Urinary bladder (tissue), 3 donors: ENCODE measurements at regions not wholly inside any gene's neighbourhood (a gene's known extent, or its start where the extent isn't known, plus 50 kb on each side); places are given as distances from the start of the nearest gene placed in this dataset.

Experiments
- DNase-seq: peaks from one replicate; pipeline ENCODE4 v3.0.0-alpha.2; 2015; ENCODE audit errors: extremely low spot score
- H3K27ac ChIP-seq: one replicate; pipeline ENCODE4 v1.5.1; 2013; ENCODE audit warnings: low read depth, mild to moderate bottlenecking, moderate library complexity
- H3K36me3 ChIP-seq: one replicate; pipeline ENCODE4 v1.6.1; 2013; ENCODE audit warnings: mild to moderate bottlenecking, moderate library complexity; ENCODE audit not compliant: insufficient read depth
- H3K4me1 ChIP-seq: one replicate; pipeline ENCODE4 v1.6.1; 2013; ENCODE audit warnings: mild to moderate bottlenecking, moderate library complexity; ENCODE audit not compliant: insufficient read depth
- H3K4me3 ChIP-seq: one replicate; pipeline ENCODE4 v1.5.1; 2013; ENCODE audit warnings: low read depth, low read length
- WGBS: extraction: QIAGEN DNeasy Blood & Tissue Kit; methylation state at CpG from one replicate; pipeline ENCODE4 v1.1.7; 2013; 5-methylcytosine and 5-hydroxymethylcytosine counted together
- donor health status: healthy with polysubstance abuse.
- donor health status: healthy.

GRCh38 chr2:239688840-239689239, 288.0 kb upstream of the HDAC4 start:
- WGBS = 80% methylated on average over 9 of the region's 9 CpGs
- no peaks in the 10 kb centered on the region for H3K36me3 ChIP-seq
- no peak overlapping the region for H3K27ac ChIP-seq
- DNase-seq = no peak
- no peak overlapping the region for H3K4me3 ChIP-seq
- no peaks in the 10 kb centered on the region for H3K4me1 ChIP-seq

- Histone ChIP-seq H3K36me3 (no peaks in the 10 kb centered on the region), H3K4me3 (no peak overlapping the region), H3K27ac (no peak overlapping the region), H3K4me1 (no peaks in the 10 kb centered on the region)
- DNase-seq = no peak
- 35% methylated on average over 14 of the region's 14 CpGs for WGBS
Observed at GRCh38 chr2:239688122-239688681, 287.4 kb upstream of the HDAC4 start.

- Histone ChIP-seq H3K4me1 (no peaks in the 10 kb centered on the region), H3K27ac (no peak overlapping the region), H3K4me3 (no peak overlapping the region), H3K36me3 (no peaks in the 10 kb centered on the region)
- WGBS = 90% methylated on average over 5 of the region's 5 CpGs
- no peak for DNase-seq
Observed at GRCh38 chr2:239687441-239687840, 286.6 kb upstream of the HDAC4 start.

GRCh38 chr2:239685965-239686364, 285.1 kb upstream of the HDAC4 start:
- H3K36me3 ChIP-seq = no peaks in the 10 kb centered on the region
- 70% methylated on average over 3 of the region's 3 CpGs for WGBS
- H3K27ac ChIP-seq = no peak overlapping the region
- H3K4me3 ChIP-seq = no peak overlapping the region
- DNase-seq = no peak
- H3K4me1 ChIP-seq = no peaks in the 10 kb centered on the region

- WGBS = 83% methylated on average over 8 of the region's 8 CpGs
- no peak for DNase-seq
- H3K36me3 ChIP-seq = no peaks in the 10 kb centered on the region
- no peak overlapping the region for H3K4me3 ChIP-seq
- H3K27ac ChIP-seq = no peak overlapping the region
- no peaks in the 10 kb centered on the region for H3K4me1 ChIP-seq
Observed at GRCh38 chr2:239685556-239685955, 284.7 kb upstream of the HDAC4 start.

- Histone ChIP-seq H3K36me3 (no peaks in the 10 kb centered on the region), H3K4me3 (no peak overlapping the region), H3K27ac (no peak overlapping the region), H3K4me1 (no peaks in the 10 kb centered on the region)
- no peak for DNase-seq
- 79% methylated on average over 4 of the region's 4 CpGs for WGBS
Observed at GRCh38 chr2:239684996-239685395, 284.2 kb upstream of the HDAC4 start.

GRCh38 chr2:239684271-239684810, 283.5 kb upstream of the HDAC4 start:
- no peaks in the 10 kb centered on the region for H3K4me1 ChIP-seq
- no peak overlapping the region for H3K27ac ChIP-seq
- DNase-seq = no peak
- 91% methylated on average over 6 of the region's 6 CpGs for WGBS
- H3K36me3 ChIP-seq = no peaks in the 10 kb centered on the region
- H3K4me3 ChIP-seq = no peak overlapping the region

GRCh38 chr2:239682518-239682917, 281.7 kb upstream of the HDAC4 start:
- 95% methylated on average over 2 of the region's 2 CpGs for WGBS
- no peak overlapping the region for H3K27ac ChIP-seq
- no peak for DNase-seq
- H3K4me1 ChIP-seq = no peaks in the 10 kb centered on the region
- no peak overlapping the region for H3K4me3 ChIP-seq
- no peaks in the 10 kb centered on the region for H3K36me3 ChIP-seq

GRCh38 chr2:239679755-239680154, 278.9 kb upstream of the HDAC4 start:
- DNase-seq = no peak
- H3K4me1 ChIP-seq = no peaks in the 10 kb centered on the region
- H3K36me3 ChIP-seq = no peaks in the 10 kb centered on the region
- H3K27ac ChIP-seq = no peak overlapping the region
- H3K4me3 ChIP-seq = no peak overlapping the region
- WGBS = 92% methylated on average over 1 of the region's 1 CpG

- no peak for DNase-seq
- no peak overlapping the region for H3K4me3 ChIP-seq
- 96% methylated on average over 22 of the region's 22 CpGs for whole genome bisulfite sequencing
Observed at GRCh38 chr2:239678666-239679296, 278.0 kb upstream of the HDAC4 start.

GRCh38 chr2:239678186-239678490, 277.3 kb upstream of the HDAC4 start:
- WGBS = 92% methylated on average over 8 of the region's 8 CpGs
- no peak for DNase-seq
- Histone ChIP-seq H3K27ac (no peak overlapping the region), H3K4me1 (no peaks in the 10 kb centered on the region), H3K4me3 (no peak overlapping the region), H3K36me3 (no peaks in the 10 kb centered on the region)

More at GRCh38 chr2:239678666-239679296, 278.0 kb upstream of the HDAC4 start:
- Histone ChIP-seq H3K4me1 (no peaks in the 10 kb centered on the region), H3K36me3 (no peaks in the 10 kb centered on the region), H3K27ac (no peak overlapping the region)

- 94% methylated on average over 21 of the region's 21 CpGs for WGBS
- DNase-seq = no peak
- Histone ChIP-seq H3K36me3 (no peaks in the 10 kb centered on the region), H3K27ac (no peak overlapping the region), H3K4me1 (no peaks in the 10 kb centered on the region), H3K4me3 (no peak overlapping the region)
Observed at GRCh38 chr2:239677453-239678185, 276.8 kb upstream of the HDAC4 start.

GRCh38 chr2:239676716-239677452, 276.1 kb upstream of the HDAC4 start:
- H3K27ac ChIP-seq = no peak overlapping the region
- 80% methylated on average over 19 of the region's 19 CpGs for WGBS
- no peak for DNase-seq
- H3K4me1 ChIP-seq = no peaks in the 10 kb centered on the region
- H3K4me3 ChIP-seq = no peak overlapping the region
- H3K36me3 ChIP-seq = no peaks in the 10 kb centered on the region
